Smooth muscle cell (in vitro differentiated cells): ENCODE measurements at regions not wholly inside any gene's neighbourhood (a gene's known extent, or its start where the extent isn't known, plus 50 kb on each side); places are given as distances from the start of the nearest gene placed in this dataset.

Source experiments
- DNase-seq: peaks from one replicate; lab custom pipeline; 2025; ENCODE audit not compliant: unreplicated experiment; lab: John Stamatoyannopoulos, UW
- H2AFZ ChIP-seq: fragments of 200-600 bp; sonication (generic); 2 replicates; pipeline ENCODE4 v1.6.0; 2016; ENCODE audit warnings: antibody characterized with exemption, low read depth, mild to moderate bottlenecking
- H3F3A ChIP-seq: fragments of 200-600 bp; sonication (generic); 2 replicates; pipeline ENCODE4 v1.6.0; 2017; ENCODE audit warnings: antibody characterized with exemption, low read depth
- H3K27ac ChIP-seq: fragments of 200-600 bp; sonication (generic); 2 replicates; pipeline ENCODE4 v1.5.1; 2016; ENCODE audit warnings: low read depth, mild to moderate bottlenecking
- H3K27me3 ChIP-seq: fragments of 200-600 bp; sonication (generic); 2 replicates; pipeline ENCODE4 v1.6.1; 2016; ENCODE audit warnings: low read depth, mild to moderate bottlenecking
- H3K36me3 ChIP-seq: fragments of 200-600 bp; sonication (generic); 2 replicates; pipeline ENCODE4 v1.5.1; 2016; ENCODE audit warnings: low read depth
- H3K4me1 ChIP-seq: fragments of 200-600 bp; sonication (generic); 2 replicates; pipeline ENCODE4 v1.5.1; 2016; ENCODE audit warnings: low read depth
- H3K4me2 ChIP-seq: fragments of 200-600 bp; sonication (generic); 2 replicates; pipeline ENCODE4 v1.6.0; 2016; ENCODE audit warnings: mild to moderate bottlenecking
- H3K4me3 ChIP-seq: fragments of 200-600 bp; sonication (generic); 2 replicates; pipeline ENCODE4 v1.5.1; 2016; ENCODE audit warnings: mild to moderate bottlenecking
- H3K79me2 ChIP-seq: fragments of 200-600 bp; sonication (generic); 2 replicates; pipeline ENCODE4 v1.6.0; 2016; ENCODE audit warnings: low read depth, mild to moderate bottlenecking
- H3K9ac ChIP-seq: fragments of 200-600 bp; sonication (generic); 2 replicates; pipeline ENCODE4 v1.6.0; 2016; ENCODE audit warnings: low read depth
- H3K9me3 ChIP-seq: fragments of 200-600 bp; sonication (generic); replicated peaks from 2 replicates; pipeline ENCODE4 v1.5.1; 2016; ENCODE audit warnings: low read depth
- H4K20me1 ChIP-seq: fragments of 200-600 bp; sonication (generic); 2 replicates; pipeline ENCODE4 v1.6.0; 2016; ENCODE audit warnings: low read depth
- WGBS: methylation state at CpG from one replicate; pipeline ENCODE4 v1.1.7; 2016; ENCODE audit warnings: low lambda C conversion rate; 5-methylcytosine and 5-hydroxymethylcytosine counted together
- TF ChIP-seq, protein P1 (sequence below): fragments of 200-600 bp; sonication (generic); IDR thresholded peaks from 2 replicates; pipeline ENCODE4 v1.5.1; 2017; ENCODE audit warnings: borderline replicate concordance, mild to moderate bottlenecking, antibody characterized with exemption; ENCODE audit not compliant: insufficient read depth, poor library complexity, severe bottlenecking

GRCh38 chr2:116238511-116238910 is 1576.0 kb upstream of the DDX18 start:
- TF ChIP-seq, protein P1, sequence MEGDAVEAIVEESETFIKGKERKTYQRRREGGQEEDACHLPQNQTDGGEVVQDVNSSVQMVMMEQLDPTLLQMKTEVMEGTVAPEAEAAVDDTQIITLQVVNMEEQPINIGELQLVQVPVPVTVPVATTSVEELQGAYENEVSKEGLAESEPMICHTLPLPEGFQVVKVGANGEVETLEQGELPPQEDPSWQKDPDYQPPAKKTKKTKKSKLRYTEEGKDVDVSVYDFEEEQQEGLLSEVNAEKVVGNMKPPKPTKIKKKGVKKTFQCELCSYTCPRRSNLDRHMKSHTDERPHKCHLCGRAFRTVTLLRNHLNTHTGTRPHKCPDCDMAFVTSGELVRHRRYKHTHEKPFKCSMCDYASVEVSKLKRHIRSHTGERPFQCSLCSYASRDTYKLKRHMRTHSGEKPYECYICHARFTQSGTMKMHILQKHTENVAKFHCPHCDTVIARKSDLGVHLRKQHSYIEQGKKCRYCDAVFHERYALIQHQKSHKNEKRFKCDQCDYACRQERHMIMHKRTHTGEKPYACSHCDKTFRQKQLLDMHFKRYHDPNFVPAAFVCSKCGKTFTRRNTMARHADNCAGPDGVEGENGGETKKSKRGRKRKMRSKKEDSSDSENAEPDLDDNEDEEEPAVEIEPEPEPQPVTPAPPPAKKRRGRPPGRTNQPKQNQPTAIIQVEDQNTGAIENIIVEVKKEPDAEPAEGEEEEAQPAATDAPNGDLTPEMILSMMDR = no peak
- Histone ChIP-seq H3K9me3 (no peaks in the 10 kb centered on the region), H3K4me3 (no peak overlapping the region), H4K20me1 (no peaks in the 10 kb centered on the region), H3K36me3 (no peaks in the 10 kb centered on the region), H3K27me3 (no peaks in the 10 kb centered on the region), H3K4me1 (no peaks in the 10 kb centered on the region), H3K79me2 (no peaks in the 10 kb centered on the region), H3F3A (no peaks in the 10 kb centered on the region), H2AFZ (no peak overlapping the region), H3K27ac (no peak overlapping the region), H3K9ac (no peak overlapping the region), H3K4me2 (no peak overlapping the region)
- no peak for DNase-seq

GRCh38 chr2:116250376-116250775 is 1564.1 kb upstream of the DDX18 start:
- H3K4me1 ChIP-seq = no peaks in the 10 kb centered on the region
- H4K20me1 ChIP-seq = no peaks in the 10 kb centered on the region
- H3K9ac ChIP-seq = no peak overlapping the region
- no peak overlapping the region for H3K27ac ChIP-seq
- H3K4me3 ChIP-seq = no peak overlapping the region
- no peaks in the 10 kb centered on the region for H3K27me3 ChIP-seq
- H3F3A ChIP-seq = no peaks in the 10 kb centered on the region
- no peak for DNase-seq
- H3K79me2 ChIP-seq = no peaks in the 10 kb centered on the region
- H3K36me3 ChIP-seq = no peaks in the 10 kb centered on the region
- TF ChIP-seq, protein P1 = no peak
- no peaks in the 10 kb centered on the region for H3K9me3 ChIP-seq
- H3K4me2 ChIP-seq = no peak overlapping the region
- no peak overlapping the region for H2AFZ ChIP-seq
- 87% methylated on average over 4 of the region's 4 CpGs for WGBS

DNA sequence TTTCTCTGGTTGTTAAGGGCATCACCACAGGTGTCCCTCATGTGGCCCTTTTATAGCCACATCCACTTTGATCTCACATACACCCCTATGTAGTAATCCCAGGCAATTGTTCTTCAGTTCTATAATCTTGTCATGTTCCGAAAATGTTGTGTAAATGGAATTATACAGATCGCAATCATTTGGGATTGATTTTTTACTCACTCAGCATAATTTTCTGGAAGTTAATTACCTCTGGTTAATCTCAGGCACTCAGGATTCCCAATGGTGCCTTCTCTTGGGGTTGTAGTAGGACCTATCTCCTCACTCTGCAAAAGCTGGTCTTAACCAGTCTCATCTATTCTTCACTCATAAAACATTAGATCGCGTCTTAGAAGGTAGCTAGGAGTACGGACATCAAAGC is 1549.6 kb upstream of the DDX18 start:
- no peaks in the 10 kb centered on the region for H3K27me3 ChIP-seq
- H3K4me1 ChIP-seq = no peaks in the 10 kb centered on the region
- no peaks in the 10 kb centered on the region for H3K9me3 ChIP-seq
- no peak for DNase-seq
- H3K9ac ChIP-seq = no peak overlapping the region
- no peaks in the 10 kb centered on the region for H4K20me1 ChIP-seq
- no peaks in the 10 kb centered on the region for H3K79me2 ChIP-seq
- no peaks in the 10 kb centered on the region for H3K36me3 ChIP-seq
- no peak overlapping the region for H3K4me3 ChIP-seq
- no peak overlapping the region for H3K4me2 ChIP-seq
- no peak overlapping the region for H3K27ac ChIP-seq
- WGBS = 96% methylated on average over 5 of the region's 5 CpGs
- no peaks in the 10 kb centered on the region for H3F3A ChIP-seq
- H2AFZ ChIP-seq = no peak overlapping the region
- TF ChIP-seq, protein P1 = no peak

- Histone ChIP-seq H3K27ac (no peak overlapping the region), H3K4me1 (no peaks in the 10 kb centered on the region), H3K27me3 (no peaks in the 10 kb centered on the region), H3F3A (no peaks in the 10 kb centered on the region), H3K36me3 (no peaks in the 10 kb centered on the region), H3K4me2 (no peak overlapping the region), H3K79me2 (no peaks in the 10 kb centered on the region), H4K20me1 (no peaks in the 10 kb centered on the region), H2AFZ (no peak overlapping the region), H3K9me3 (no peaks in the 10 kb centered on the region), H3K4me3 (no peak overlapping the region), H3K9ac (no peak overlapping the region)
- DNase-seq = no peak
- TF ChIP-seq, protein P1 = no peak
- WGBS = 97% methylated on average over 13 of the region's 13 CpGs
These were observed 1545.5 kb upstream of the DDX18 start for GRCh38 chr2:116269040-116269439.
